ENCODE measurements at regions not wholly inside any gene's neighbourhood (a gene's known extent, or its start where the extent isn't known, plus 50 kb on each side); places are given as distances from the start of the nearest gene placed in this dataset.

DNA sequence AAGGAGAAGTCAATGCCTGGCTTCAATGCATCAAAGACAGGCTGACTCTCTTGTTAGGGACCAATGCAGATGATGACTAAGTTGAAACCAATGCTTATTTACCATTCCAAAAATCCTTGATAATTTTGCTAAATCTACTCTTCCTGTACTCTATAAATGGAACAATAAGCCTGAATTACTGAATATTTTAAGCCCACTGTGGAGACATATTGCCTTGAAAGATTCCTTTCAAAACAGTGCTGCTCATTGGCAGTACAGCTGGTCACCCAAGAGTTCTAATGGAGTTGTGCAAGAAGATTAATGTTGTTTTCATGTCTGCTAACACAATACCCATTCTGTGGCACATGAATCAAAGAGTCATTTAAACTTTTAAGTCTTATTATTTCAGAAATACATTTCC is 181.0 kb upstream of the CBLB start:
- TF ChIP-seq, protein P1, sequence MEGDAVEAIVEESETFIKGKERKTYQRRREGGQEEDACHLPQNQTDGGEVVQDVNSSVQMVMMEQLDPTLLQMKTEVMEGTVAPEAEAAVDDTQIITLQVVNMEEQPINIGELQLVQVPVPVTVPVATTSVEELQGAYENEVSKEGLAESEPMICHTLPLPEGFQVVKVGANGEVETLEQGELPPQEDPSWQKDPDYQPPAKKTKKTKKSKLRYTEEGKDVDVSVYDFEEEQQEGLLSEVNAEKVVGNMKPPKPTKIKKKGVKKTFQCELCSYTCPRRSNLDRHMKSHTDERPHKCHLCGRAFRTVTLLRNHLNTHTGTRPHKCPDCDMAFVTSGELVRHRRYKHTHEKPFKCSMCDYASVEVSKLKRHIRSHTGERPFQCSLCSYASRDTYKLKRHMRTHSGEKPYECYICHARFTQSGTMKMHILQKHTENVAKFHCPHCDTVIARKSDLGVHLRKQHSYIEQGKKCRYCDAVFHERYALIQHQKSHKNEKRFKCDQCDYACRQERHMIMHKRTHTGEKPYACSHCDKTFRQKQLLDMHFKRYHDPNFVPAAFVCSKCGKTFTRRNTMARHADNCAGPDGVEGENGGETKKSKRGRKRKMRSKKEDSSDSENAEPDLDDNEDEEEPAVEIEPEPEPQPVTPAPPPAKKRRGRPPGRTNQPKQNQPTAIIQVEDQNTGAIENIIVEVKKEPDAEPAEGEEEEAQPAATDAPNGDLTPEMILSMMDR (conservative IDR thresholded peaks at IDR 0.05) = no peak
- no peak for TF ChIP-seq ZFX (IDR thresholded peaks at IDR 0.05)
- H3K27ac ChIP-seq = no peak overlapping the region

DNA sequence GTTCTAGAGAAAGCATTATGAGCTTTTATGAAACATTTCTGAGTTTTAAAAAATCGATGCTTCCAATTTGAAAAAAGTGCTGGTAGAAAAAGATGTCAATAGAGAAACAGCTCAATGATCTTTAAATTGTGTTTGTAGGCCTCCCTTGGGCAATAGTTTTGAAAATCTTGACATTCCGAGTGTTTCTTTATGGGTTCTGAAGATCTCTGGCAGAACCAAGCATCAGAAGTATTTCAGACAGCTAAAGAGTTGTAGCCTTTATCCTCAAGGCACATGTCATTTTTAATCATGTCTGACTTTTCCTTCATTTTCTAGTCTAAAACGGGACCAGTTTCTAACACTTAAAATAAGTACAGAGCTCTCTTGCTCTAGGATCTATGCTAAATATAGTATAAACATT is 188.1 kb upstream of the CBLB start:
- no peak overlapping the region for H3K27ac ChIP-seq
- no peak for TF ChIP-seq ZFX (IDR thresholded peaks at IDR 0.05)
- TF ChIP-seq, protein P1 (conservative IDR thresholded peaks at IDR 0.05) = no peak

DNA sequence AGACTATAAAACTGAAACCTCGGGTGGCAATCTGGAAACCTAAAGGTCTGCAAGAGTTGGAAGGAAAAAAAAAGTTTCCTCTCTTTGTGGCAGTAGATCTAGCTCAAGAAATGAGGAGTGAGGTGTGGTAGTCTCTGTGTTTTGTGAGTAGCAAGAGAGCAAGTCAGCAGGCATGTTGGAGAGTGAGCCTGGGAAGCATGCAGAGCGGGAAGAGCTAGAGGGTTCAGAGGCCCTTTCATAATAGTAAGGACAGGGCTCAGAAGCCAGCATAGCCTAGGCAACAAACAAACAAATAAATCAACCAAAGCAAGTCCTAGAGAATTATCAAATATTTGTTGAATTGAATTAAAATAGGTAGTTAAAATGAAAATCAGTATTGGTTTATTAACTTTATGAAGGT is 189.7 kb upstream of the CBLB start:
- TF ChIP-seq, protein P1 (conservative IDR thresholded peaks at IDR 0.05) = no peak
- no peak for TF ChIP-seq ZFX (IDR thresholded peaks at IDR 0.05)

DNA sequence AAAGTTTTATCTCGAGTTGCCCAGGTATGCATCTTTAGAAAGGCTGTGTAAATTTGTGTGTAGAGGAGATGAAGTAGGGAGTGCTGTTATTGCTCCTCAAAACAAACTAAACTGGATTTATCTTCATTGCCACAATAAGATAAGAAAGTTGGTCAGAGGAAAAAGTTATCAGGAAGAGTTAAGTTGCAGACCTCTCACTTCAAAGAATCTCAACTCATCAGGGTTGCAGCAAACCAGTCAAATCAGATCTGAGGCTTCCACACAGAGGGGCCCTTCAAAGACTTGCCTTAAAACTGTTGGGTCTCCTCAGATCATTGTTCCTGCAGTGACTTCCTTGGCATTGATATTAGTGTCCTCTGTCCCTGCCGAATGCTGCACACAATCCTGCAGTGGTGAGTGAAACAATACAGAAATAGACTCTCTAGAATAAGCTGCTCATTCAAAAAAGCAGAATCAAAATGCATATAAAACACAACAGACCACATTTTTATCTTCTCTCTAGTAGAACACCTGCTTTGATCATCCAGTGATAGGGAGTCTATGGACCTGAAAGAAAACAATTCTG is 191.2 kb upstream of the CBLB start:
- no peak overlapping the region for H3K27ac ChIP-seq
- no peak for TF ChIP-seq ZFX (IDR thresholded peaks at IDR 0.05)
- TF ChIP-seq, protein P1 (conservative IDR thresholded peaks at IDR 0.05) = no peak

More for the DNA sequence above, 189.7 kb upstream of the CBLB start:
- no peak overlapping the region for H3K27ac ChIP-seq

DNA sequence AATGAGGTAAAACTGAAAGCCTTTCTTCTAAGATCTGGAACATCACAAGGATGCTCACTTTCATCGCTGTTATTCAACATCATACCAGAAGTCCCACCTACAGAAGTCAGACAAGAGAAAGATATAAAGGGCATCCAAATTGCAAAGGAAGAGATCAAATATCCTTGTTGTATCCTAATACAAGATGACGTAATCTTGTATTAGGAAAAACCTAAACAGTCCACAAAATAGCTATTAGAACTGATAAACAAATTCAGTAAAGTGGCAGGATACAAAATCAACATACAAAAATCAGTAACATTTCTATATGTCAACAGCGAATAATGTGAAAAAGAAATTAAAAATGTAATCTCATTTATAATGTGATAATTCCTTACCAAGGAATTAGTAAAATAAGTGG is 195.1 kb upstream of the CBLB start:
- no peak for TF ChIP-seq ZFX (IDR thresholded peaks at IDR 0.05)
- TF ChIP-seq, protein P1 (conservative IDR thresholded peaks at IDR 0.05) = no peak
- H3K27ac ChIP-seq = no peak overlapping the region

DNA sequence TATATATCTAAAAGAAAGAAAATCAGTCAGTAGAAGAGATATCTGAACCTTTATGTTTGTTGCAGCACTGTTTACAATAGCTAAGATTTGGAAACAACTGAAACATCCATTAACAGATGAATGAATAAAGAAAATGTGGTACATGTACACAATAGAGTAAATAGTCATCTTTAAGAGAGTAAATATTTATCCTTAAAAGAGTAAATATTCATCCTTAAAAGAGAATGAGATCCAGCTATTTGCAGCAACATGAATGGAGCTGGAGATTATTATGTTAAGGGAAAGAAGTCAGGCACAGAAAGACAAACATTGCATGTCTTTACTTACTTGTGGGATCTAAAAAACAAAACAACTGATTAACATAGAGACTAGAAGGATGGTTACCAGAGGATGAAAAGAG is 197.0 kb upstream of the CBLB start:
- H3K27ac ChIP-seq = no peak overlapping the region
- TF ChIP-seq, protein P1 (conservative IDR thresholded peaks at IDR 0.05) = no peak
- TF ChIP-seq ZFX (IDR thresholded peaks at IDR 0.05) = no peak

DNA sequence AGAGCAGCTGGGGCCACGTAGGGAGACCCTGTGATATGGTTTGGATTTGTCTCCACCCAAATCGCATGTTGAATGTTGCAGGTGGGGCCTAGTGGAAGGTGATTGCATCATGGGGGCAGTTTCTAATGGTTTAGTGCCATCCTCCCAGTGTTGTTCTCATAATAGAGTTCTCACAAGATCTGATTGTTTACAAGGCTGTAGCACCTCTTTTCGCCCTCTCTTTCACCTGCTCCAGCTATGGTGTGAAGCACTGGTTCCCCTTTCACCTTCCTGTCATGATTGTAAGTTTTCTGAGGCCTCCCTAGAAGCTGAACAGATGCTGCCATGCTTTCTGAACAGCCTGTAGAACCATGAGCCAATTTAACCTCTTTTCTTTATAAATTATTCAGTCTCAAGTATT is 198.9 kb upstream of the CBLB start:
- no peak for TF ChIP-seq ZFX (IDR thresholded peaks at IDR 0.05)
- TF ChIP-seq, protein P1 (conservative IDR thresholded peaks at IDR 0.05) = no peak
- H3K27ac ChIP-seq = no peak overlapping the region
